Transverse colon (tissue), 4 donors: ENCODE measurements at regions not wholly inside any gene's neighbourhood (a gene's known extent, or its start where the extent isn't known, plus 50 kb on each side); places are given as distances from the start of the nearest gene placed in this dataset.

Source experiments
- CTCF ChIP-seq, 5 experiments: fragments of 200-600 bp in 3 of 5; fragments of 450-650 bp in 2 of 5; sonication (generic) in 3 of 5; IDR thresholded peaks; 1 replicate in 2 of 5; 2 replicates in 3 of 5; pipeline ENCODE4 v1.5.1; 2016 to 2017; ENCODE audit warnings: antibody characterized with exemption in 5 of 5, inconsistent platforms in 3 of 5, mild to moderate bottlenecking in 2 of 5, moderate library complexity in 1 of 5
- EP300 ChIP-seq: sonication (generic); formaldehyde crosslinking; IDR thresholded peaks from one replicate; pipeline ENCODE4 v1.6.1; 2017; ENCODE audit warnings: antibody characterized with exemption, low read depth
- POLR2A ChIP-seq: fragments of 450-650 bp; IDR thresholded peaks from one replicate; pipeline ENCODE4 v1.6.1; 2016; ENCODE audit warnings: antibody characterized with exemption, mild to moderate bottlenecking, moderate library complexity
- POLR2AphosphoS5 ChIP-seq, 3 donors: sonication (generic); formaldehyde crosslinking; IDR thresholded peaks; one replicate each; pipeline ENCODE4 v1.6.1; 2016; ENCODE audit warnings: antibody characterized with exemption in 3 of 3

GRCh38 chr4:20565075-20565721, 135.1 kb upstream of the PACRGL start:
- TF ChIP-seq POLR2AphosphoS5 (IDR thresholded peaks at IDR 0.05) = no peak
- no peak for TF ChIP-seq CTCF (IDR thresholded peaks at IDR 0.05)
- no peak for TF ChIP-seq EP300
- TF ChIP-seq POLR2A = no peak
